ENCODE measurements at regions not wholly inside any gene's neighbourhood (a gene's known extent, or its start where the extent isn't known, plus 50 kb on each side); places are given as distances from the start of the nearest gene placed in this dataset.

DNA sequence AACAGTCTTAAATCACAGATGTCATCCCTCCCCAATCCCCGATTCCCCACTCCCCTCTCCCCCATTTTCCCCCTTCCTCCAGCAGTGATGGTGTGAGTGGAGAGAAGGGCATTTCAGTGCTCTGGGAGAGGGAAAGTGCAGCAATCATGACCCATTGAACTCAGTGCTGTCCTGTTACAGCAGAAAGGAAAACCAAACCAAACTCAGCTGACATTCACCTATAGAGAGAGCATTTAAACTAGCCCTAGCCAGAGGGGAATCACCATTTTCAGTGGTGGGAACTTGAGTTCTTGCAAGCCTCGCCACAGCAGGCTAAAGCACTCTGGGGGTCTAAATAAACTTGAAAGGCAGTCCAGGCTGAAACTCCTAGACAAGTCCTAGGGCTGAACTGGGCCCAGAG lies 129.9 kb upstream of the COL21A1 start:
- no peak for DNase-seq

GRCh38 chr6:56375806-56376205 lies 128.4 kb upstream of the COL21A1 start:
- DNase-seq = no peak

GRCh38 chr6:56374841-56375369 lies 127.5 kb upstream of the COL21A1 start:
- peak; percentile 94 for DNase-seq

GRCh38 chr6:56372406-56372995 lies 125.1 kb upstream of the COL21A1 start:
- DNase-seq = peak; percentile 45

GRCh38 chr6:56370561-56371211 lies 123.3 kb upstream of the COL21A1 start:
- DNase-seq = peak; percentile 93

DNA sequence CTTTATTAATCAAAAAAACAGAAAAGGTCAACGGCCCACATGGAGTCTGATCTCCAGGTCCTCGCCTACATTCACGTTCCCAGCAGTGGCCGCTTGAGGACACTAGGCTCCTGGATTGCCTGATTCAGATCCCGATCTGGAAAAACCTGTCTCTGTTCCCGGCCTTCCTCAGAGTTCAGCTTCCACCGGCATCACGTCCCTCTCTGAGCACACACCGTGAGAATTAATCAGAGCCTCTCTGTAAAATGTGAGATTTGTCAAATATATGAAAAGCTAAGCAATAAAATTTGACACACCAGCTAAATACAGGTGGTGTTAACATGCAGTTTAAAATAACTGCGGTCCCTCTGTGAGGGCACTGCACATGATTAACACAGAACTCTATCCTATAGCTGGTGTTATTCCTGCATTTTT lies 122.8 kb upstream of the COL21A1 start:
- peak; percentile 79 for DNase-seq

DNA sequence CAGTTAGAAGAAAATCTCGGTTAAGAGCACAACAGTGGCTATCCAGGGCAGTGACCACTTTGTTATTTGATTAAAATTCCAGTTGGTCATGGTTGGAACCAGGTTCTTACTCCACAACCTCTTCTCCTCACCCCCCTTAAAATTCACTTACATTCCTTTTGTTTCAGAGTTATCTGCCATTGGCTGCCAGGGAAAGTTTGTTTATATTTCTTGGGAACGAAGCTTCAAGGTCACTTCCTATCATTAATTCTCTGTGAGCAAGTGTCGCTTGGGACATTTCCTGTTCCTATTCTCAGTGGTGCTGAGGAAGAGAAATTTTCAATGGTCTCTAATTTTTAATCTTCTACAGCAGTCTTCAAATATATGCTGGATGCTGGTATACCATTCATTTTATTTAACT lies 121.1 kb upstream of the COL21A1 start:
- no peak for DNase-seq

- DNase-seq = peak; percentile 80
These were observed 118.9 kb upstream of the COL21A1 start for GRCh38 chr6:56366141-56366852.

GRCh38 chr6:56364827-56365339 lies 117.5 kb upstream of the COL21A1 start:
- no peak for DNase-seq

- DNase-seq = no peak
These were observed 117.0 kb upstream of the COL21A1 start for GRCh38 chr6:56364431-56364826.

GRCh38 chr6:56363796-56364430 lies 116.5 kb upstream of the COL21A1 start:
- DNase-seq = no peak

DNA sequence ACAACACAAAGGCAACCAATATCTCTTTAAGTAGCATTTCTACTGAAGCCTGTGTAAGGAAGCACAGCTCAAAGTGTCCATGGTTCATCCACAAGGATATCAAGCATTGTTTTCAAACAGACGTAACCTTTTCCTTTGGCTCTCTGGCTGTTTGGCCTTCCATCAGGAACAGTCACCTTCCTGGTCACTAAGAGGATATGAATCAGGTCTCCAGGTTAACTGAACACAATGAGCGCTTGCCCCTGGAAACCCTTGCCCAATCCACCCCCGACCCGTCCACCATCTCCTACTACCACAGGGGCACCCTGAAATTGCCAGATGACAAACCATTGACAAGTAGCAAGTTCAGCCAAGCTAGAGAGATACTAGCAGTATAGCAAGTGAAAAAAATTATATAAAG lies 114.4 kb upstream of the COL21A1 start:
- no peak for DNase-seq

- peak; percentile 88 for DNase-seq
These were observed 112.0 kb upstream of the COL21A1 start for GRCh38 chr6:56359201-56359899.

GRCh38 chr6:56357616-56358373 lies 110.4 kb upstream of the COL21A1 start:
- DNase-seq = no peak

- DNase-seq = peak; percentile 61
These were observed 109.0 kb upstream of the COL21A1 start for GRCh38 chr6:56356426-56356825.

DNA sequence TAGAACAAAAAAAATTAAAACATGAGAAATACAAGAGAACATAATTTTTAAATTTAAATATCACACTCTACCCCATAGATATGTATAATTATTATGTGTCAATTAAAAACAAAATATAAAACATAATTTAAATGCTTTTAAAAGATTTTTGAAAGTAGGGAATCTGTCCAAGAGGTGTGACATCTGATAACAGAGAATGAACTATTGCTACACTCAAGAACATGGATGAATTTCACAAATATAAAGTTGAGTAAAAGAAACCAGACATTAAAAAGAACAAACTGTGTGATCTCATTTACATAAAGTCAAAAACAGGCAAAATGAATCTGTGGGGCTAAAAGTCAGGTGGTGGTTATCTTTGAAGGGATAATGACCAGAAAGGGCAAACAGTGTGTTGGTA lies 106.5 kb upstream of the COL21A1 start:
- DNase-seq = no peak

DNA sequence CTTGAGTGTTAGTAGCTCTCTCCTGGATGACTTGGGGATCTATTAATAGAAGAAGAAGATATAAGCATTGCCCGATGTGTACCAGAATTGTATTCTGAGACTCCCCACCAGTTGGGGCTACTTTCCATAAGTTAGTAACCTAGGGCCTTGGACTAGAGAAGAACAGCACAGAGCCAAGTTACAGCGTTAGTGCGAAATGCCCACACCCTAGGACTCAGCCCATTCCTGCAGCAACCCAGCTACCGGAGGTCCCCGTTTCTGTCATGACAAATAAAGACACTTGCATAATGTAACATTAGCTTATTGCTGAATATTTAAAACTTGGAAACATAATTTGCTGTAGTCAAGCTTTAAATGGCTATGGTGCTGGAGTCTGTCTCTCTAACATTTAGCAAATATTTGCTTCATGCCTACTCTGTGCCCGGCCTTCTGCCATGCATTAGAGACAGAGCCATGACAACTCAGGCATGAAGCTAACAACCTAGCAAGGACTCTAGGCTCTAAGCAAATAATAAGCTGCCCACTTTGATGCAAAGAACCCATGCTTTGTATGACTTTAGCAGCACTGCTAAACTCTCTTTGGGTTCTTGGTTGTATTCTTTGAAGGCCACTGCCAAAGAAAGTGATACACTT lies 103.4 kb upstream of the COL21A1 start:
- no peak for DNase-seq

DNA sequence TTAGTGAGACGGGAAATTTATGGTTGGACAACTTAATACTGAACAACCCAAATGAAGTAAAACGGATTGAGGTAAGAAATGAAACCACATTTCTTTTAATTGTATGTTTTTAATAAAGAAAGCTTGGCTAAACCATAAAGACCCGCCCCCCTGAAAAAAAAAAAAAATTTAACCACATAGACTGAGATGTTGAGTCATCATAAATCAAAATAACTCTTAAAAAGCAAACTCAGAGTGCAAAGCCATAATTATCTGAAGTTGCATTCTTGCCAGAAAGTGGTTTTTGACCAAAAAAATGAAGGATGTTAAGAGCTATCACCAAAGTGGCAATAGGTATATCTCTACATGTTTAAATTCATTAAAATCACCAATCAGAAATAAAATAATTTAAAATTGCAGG lies 101.8 kb upstream of the COL21A1 start:
- DNase-seq = no peak

DNA sequence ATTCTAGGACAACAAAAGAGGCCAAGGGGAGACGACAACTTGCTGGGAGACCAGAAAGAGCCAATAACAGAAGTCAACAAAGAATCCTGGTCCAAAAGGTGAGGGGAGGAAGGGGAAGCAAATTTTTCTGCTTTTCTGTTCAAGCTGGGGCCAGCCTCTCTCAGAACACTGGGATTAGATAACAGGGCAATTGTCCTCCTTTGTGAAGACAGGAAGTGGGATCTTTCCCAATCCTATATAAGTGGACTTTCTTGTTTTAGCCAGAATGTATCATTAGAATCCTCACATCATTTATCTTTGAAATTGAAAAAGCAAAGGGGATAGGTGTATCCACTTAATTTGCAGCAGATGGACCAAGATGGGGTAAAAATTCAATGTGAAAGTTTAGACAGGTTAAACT lies 101.2 kb upstream of the COL21A1 start:
- no peak for DNase-seq

GRCh38 chr6:56347526-56347925 lies 100.1 kb upstream of the COL21A1 start:
- no peak for DNase-seq

DNA sequence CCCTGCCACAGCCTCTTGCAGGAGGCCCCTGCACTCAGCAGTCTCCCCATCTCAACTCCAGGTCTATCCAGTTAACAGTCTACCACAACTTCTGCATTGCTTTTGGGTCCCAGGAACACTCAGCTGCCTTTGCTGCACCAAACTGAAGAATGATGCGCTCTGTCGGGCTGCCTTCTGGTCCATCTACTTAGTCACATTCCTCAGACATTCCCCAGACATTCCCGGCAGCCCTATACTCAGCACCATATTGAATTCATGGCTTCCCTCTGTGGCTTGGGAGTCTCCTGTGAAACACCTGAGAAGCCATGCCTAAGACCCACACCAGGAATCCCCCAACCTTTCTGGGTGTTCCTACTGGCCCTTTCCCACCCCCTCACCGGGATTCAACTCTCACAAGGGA lies 99.6 kb upstream of the COL21A1 start:
- no peak for DNase-seq
